ENCODE measurements at regions not wholly inside any gene's neighbourhood (a gene's known extent, or its start where the extent isn't known, plus 50 kb on each side); places are given as distances from the start of the nearest gene placed in this dataset.

DNA sequence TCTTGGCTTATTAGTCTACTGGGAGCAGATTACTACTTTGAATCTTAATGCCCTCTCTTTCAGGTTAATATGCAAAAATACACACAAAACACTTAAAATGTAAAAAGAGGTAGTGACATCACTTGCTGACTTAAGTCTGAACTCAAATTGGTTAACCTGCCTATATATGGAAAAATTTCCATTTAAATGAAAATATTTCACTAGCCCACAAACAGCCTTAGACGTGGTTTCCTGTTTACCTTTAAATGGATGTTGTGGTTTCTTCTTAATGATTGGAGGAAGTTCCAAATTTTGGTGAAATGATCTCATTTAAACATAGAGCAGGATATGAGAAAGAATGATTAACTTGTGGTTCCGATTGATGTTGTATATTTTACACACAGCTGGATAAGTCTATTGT is 553.7 kb downstream of the CD109 start:
- TF ChIP-seq, protein P1, sequence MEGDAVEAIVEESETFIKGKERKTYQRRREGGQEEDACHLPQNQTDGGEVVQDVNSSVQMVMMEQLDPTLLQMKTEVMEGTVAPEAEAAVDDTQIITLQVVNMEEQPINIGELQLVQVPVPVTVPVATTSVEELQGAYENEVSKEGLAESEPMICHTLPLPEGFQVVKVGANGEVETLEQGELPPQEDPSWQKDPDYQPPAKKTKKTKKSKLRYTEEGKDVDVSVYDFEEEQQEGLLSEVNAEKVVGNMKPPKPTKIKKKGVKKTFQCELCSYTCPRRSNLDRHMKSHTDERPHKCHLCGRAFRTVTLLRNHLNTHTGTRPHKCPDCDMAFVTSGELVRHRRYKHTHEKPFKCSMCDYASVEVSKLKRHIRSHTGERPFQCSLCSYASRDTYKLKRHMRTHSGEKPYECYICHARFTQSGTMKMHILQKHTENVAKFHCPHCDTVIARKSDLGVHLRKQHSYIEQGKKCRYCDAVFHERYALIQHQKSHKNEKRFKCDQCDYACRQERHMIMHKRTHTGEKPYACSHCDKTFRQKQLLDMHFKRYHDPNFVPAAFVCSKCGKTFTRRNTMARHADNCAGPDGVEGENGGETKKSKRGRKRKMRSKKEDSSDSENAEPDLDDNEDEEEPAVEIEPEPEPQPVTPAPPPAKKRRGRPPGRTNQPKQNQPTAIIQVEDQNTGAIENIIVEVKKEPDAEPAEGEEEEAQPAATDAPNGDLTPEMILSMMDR (conservative IDR thresholded peaks at IDR 0.05): no peak
- no peak overlapping the region for H3K27ac Mint-ChIP-seq
- no peaks in the 10 kb centered on the region for H3K36me3 Mint-ChIP-seq
- H3K27me3 Mint-ChIP-seq: no peaks in the 10 kb centered on the region
- H3K4me1 Mint-ChIP-seq (ENCODE audit: unreplicated experiment): peaks cover 3% of the 10 kb centered on the region
- no peak overlapping the region for H3K4me3 Mint-ChIP-seq
- no peaks in the 10 kb centered on the region for H3K9me3 Mint-ChIP-seq
- no peak for DNase-seq (ENCODE audit: extremely low spot score, unreplicated experiment)

DNA sequence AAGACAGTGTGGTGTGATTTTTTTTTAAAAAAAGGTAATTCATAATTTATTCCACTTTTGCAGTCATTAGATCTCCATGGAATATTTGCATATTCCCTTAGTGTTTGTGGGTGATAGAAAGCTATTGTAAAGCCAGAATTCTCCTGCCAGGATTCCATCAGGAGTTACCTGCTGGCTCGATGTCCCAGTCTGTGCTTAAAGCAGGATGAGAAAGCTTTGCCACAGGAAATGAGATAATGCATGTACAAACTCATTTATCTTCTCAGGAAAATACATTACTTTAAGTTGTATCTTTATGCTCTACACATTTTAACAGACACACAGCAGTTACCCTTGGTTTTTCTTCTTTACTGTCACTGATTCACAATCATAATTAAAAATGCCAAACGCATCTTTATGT is 553.0 kb downstream of the CD109 start:
- H3K4me1 Mint-ChIP-seq (ENCODE audit: unreplicated experiment): peaks cover 3% of the 10 kb centered on the region
- no peak for DNase-seq (ENCODE audit: extremely low spot score, unreplicated experiment)
- no peaks in the 10 kb centered on the region for H3K36me3 Mint-ChIP-seq
- H3K9me3 Mint-ChIP-seq: no peaks in the 10 kb centered on the region
- H3K27ac Mint-ChIP-seq: no peak overlapping the region
- H3K27me3 Mint-ChIP-seq: no peaks in the 10 kb centered on the region
- TF ChIP-seq, protein P1 (conservative IDR thresholded peaks at IDR 0.05): no peak
- no peak overlapping the region for H3K4me3 Mint-ChIP-seq

DNA sequence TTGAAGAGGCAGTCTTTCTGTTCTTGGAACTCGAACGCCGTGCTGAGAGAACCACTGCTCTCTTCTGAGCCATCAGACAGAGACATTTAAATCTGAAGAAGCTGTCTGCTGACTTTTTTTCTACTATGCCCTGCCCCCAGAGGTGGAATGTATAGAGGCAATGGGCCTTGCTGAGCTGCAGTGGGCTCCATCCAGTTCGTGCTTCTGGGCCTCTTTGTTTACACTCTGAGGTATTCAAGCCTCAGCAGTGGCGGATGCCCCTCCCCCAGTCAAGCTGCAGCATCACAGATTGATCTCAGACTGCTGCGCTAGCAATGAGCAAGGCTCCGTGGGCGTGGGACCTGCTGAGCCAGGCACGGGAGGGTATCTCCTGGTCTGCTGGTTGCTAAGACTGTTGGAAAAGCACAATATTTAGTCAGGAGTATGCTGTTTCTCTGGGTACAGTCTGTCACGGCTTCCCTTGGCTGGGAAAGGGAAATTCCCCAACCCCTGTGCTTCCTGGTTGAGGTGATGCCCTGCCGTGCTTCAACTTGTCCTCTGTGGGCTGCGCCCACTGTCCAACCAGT is 526.8 kb downstream of the CD109 start:
- Mint-ChIP-seq H3K36me3 (no peaks in the 10 kb centered on the region), H3K9me3 (no peaks in the 10 kb centered on the region), H3K27ac (no peak overlapping the region), H3K27me3 (no peaks in the 10 kb centered on the region), H3K4me1 (ENCODE audit: unreplicated experiment) (no peaks in the 10 kb centered on the region), H3K4me3 (no peak overlapping the region)
- TF ChIP-seq, protein P1 (conservative IDR thresholded peaks at IDR 0.05): no peak
- no peak for DNase-seq (ENCODE audit: extremely low spot score, unreplicated experiment)

DNA sequence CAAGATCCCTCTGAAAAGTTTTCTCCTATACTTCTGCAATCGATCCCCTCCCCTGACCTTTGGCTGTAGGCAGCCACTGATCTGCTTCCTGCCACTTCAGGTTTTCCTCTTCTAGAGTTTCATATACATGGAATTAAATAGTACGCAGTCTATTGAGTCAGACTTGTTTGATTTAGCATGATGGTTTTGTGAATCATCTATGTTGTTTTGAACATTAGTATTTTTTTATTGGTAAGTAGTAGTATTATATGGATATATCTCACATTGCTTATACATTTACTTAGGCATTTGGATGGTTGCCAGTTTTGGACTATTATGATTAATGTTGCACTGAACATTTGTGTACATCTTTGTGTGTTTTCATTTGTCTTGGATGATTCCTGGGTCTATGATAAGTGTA is 518.0 kb downstream of the CD109 start:
- no peaks in the 10 kb centered on the region for H3K27me3 Mint-ChIP-seq
- H3K27ac Mint-ChIP-seq: no peak overlapping the region
- TF ChIP-seq, protein P1 (conservative IDR thresholded peaks at IDR 0.05): no peak
- no peak for DNase-seq (ENCODE audit: extremely low spot score, unreplicated experiment)
- no peaks in the 10 kb centered on the region for H3K36me3 Mint-ChIP-seq
- no peak overlapping the region for H3K4me3 Mint-ChIP-seq
- H3K4me1 Mint-ChIP-seq (ENCODE audit: unreplicated experiment): no peaks in the 10 kb centered on the region
- H3K9me3 Mint-ChIP-seq: no peaks in the 10 kb centered on the region

DNA sequence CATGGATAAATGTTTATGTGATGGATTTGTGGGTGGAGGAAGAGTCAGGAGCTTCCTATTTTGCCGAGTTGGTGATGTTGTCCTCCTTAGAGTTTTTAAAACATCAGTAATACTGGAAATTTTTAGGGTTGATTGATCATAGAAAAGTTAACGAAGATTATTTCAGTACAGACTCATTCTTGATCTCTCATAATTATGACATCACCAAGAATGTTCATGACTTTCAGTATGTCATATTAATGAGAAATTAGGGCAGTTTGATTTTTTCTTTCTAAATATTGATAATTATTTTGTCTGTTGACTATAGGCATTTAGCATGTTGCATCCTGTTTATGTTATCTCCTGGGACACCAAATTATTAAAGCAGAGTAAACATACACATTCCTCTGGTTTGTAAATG is 512.2 kb downstream of the CD109 start:
- Mint-ChIP-seq H3K9me3 (no peaks in the 10 kb centered on the region), H3K27ac (no peak overlapping the region), H3K27me3 (no peaks in the 10 kb centered on the region), H3K4me1 (ENCODE audit: unreplicated experiment) (no peaks in the 10 kb centered on the region), H3K36me3 (no peaks in the 10 kb centered on the region), H3K4me3 (no peak overlapping the region)
- TF ChIP-seq, protein P1 (conservative IDR thresholded peaks at IDR 0.05): no peak
- DNase-seq (ENCODE audit: extremely low spot score, unreplicated experiment): no peak

Measured in type B pancreatic cell (in vitro differentiated cells).